MG63 (cell line): ENCODE measurements at regions not wholly inside any gene's neighbourhood (a gene's known extent, or its start where the extent isn't known, plus 50 kb on each side); places are given as distances from the start of the nearest gene placed in this dataset.
"Not testable (repeated sequence)": the region's sequence is repeated elsewhere in the genome, so short reads cannot be mapped to it uniquely, and the experiment has no call there.

Experiments used
- DNase-seq: peaks from one replicate; pipeline ENCODE4 v3.0.0-alpha.2; 2020
- H3K27me3 ChIP-seq: fragments of 250-450 bp; sonication (Bioruptor Pico); 2 replicates; pipeline ENCODE4 v1.5.1; 2020; ENCODE audit warnings: mild to moderate bottlenecking, moderate library complexity
- H3K36me3 ChIP-seq: fragments of 250-450 bp; sonication (Bioruptor Pico); 2 replicates; pipeline ENCODE4 v1.5.1; 2020; ENCODE audit warnings: mild to moderate bottlenecking, moderate library complexity
- H3K4me3 ChIP-seq: fragments of 250-450 bp; sonication (Bioruptor Pico); 2 replicates; pipeline ENCODE4 v1.5.1; 2020; ENCODE audit warnings: mild to moderate bottlenecking, moderate library complexity
- H3K9me3 ChIP-seq: fragments of 250-450 bp; sonication (Bioruptor Pico); 2 replicates; pipeline ENCODE4 v1.5.1; 2020; ENCODE audit warnings: mild to moderate bottlenecking, moderate library complexity

- H3K36me3 ChIP-seq = no peaks in the 10 kb centered on the region
Measured at GRCh38 chr12:119931402-119931801, 54.3 kb upstream of the CIT start.

GRCh38 chr12:119932921-119933320 lies 55.8 kb upstream of the CIT start:
- no peaks in the 10 kb centered on the region for H3K27me3 ChIP-seq
- no peaks in the 10 kb centered on the region for H3K36me3 ChIP-seq
- no peak overlapping the region for H3K4me3 ChIP-seq
- no peaks in the 10 kb centered on the region for H3K9me3 ChIP-seq
- DNase-seq = no peak

More at GRCh38 chr12:119931402-119931801, 54.3 kb upstream of the CIT start:
- no peak for DNase-seq
- Histone ChIP-seq H3K9me3 (no peaks in the 10 kb centered on the region), H3K4me3 (no peak overlapping the region), H3K27me3 (no peaks in the 10 kb centered on the region)

DNA sequence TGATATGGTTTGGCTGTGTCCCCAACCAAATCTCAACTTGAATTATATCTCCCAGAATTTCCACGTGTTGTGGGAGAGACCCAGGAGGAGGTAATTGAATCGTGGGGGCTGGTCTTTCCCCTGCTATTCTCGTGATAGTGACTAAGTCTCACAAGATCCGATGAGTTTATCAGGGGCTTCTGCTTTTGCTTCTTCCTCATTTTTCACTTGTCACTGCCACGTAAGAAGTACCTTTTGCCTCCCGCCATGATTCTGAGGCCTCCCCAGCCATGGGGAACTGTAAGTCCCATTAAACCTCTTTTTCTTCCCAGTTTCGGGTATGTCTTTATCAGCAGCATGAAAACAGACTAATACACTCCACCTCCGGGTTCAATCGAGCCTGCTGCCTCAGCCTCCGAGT lies 54.3 kb upstream of the BICDL1 start:
- H3K9me3 ChIP-seq, DNase-seq, H3K36me3 ChIP-seq: not testable (repeated sequence)

GRCh38 chr12:119936705-119937311 lies 52.2 kb upstream of the BICDL1 start:
- no peak for DNase-seq
- H3K9me3 ChIP-seq = no peaks in the 10 kb centered on the region
- H3K4me3 ChIP-seq = no peak overlapping the region
- H3K27me3 ChIP-seq = peaks cover 3% of the 10 kb centered on the region
- H3K36me3 ChIP-seq = no peaks in the 10 kb centered on the region

More for the DNA sequence above, 54.3 kb upstream of the BICDL1 start:
- not testable (repeated sequence) for H3K4me3 ChIP-seq, H3K27me3 ChIP-seq

- no peak overlapping the region for H3K4me3 ChIP-seq
- peaks cover 3% of the 10 kb centered on the region for H3K27me3 ChIP-seq
- peak; percentile 32 for DNase-seq
- no peaks in the 10 kb centered on the region for H3K9me3 ChIP-seq
- H3K36me3 ChIP-seq = no peaks in the 10 kb centered on the region
Measured at GRCh38 chr12:119938049-119938667, 50.9 kb upstream of the BICDL1 start.
